ENCODE measurements at regions not wholly inside any gene's neighbourhood (a gene's known extent, or its start where the extent isn't known, plus 50 kb on each side); places are given as distances from the start of the nearest gene placed in this dataset.
"Not testable (repeated sequence)": the region's sequence is repeated elsewhere in the genome, so short reads cannot be mapped to it uniquely, and the experiment has no call there.

GRCh38 chr1:121546830-121547591 is 362.2 kb downstream of the SRGAP2C start:
- no peaks in the 10 kb centered on the region for H3K4me1 ChIP-seq (ENCODE audit: control insufficient read depth, insufficient read depth, low read length)
- no peaks in the 10 kb centered on the region for H3K36me3 ChIP-seq (ENCODE audit: insufficient read depth, low read length)
- no peak overlapping the region for H3K9ac ChIP-seq (ENCODE audit: low read depth, low read length)

GRCh38 chr1:121547726-121548125 is 363.0 kb downstream of the SRGAP2C start:
- not testable (repeated sequence) for H3K4me3 ChIP-seq (ENCODE audit: low read length); H3K9ac ChIP-seq (ENCODE audit: low read depth, low read length); H3K27me3 ChIP-seq (ENCODE audit: control insufficient read depth, insufficient read depth, low read length); H3K4me1 ChIP-seq (ENCODE audit: control insufficient read depth, insufficient read depth, low read length); H3K4me2 ChIP-seq (ENCODE audit: low read length); H3K9me3 ChIP-seq (replicated peaks; ENCODE audit: low read length); H3K36me3 ChIP-seq (ENCODE audit: insufficient read depth, low read length)

More at GRCh38 chr1:121546830-121547591, 362.2 kb downstream of the SRGAP2C start:
- Histone ChIP-seq H3K27me3 (ENCODE audit: control insufficient read depth, insufficient read depth, low read length) (no peaks in the 10 kb centered on the region), H3K9me3 (replicated peaks; ENCODE audit: low read length) (no peaks in the 10 kb centered on the region), H3K4me3 (ENCODE audit: low read length) (no peak overlapping the region), H3K4me2 (ENCODE audit: low read length) (no peak overlapping the region)

GRCh38 chr1:121550817-121551216 is 366.0 kb downstream of the SRGAP2C start:
- not testable (repeated sequence) for H3K4me1 ChIP-seq (ENCODE audit: control insufficient read depth, insufficient read depth, low read length); H3K27me3 ChIP-seq (ENCODE audit: control insufficient read depth, insufficient read depth, low read length); H3K4me3 ChIP-seq (ENCODE audit: low read length); H3K4me2 ChIP-seq (ENCODE audit: low read length); H3K9me3 ChIP-seq (replicated peaks; ENCODE audit: low read length); H3K36me3 ChIP-seq (ENCODE audit: insufficient read depth, low read length); H3K9ac ChIP-seq (ENCODE audit: low read depth, low read length)

- H3K4me2 ChIP-seq (ENCODE audit: low read length); H3K36me3 ChIP-seq (ENCODE audit: insufficient read depth, low read length); H3K4me3 ChIP-seq (ENCODE audit: low read length); H3K9me3 ChIP-seq (replicated peaks; ENCODE audit: low read length); H3K27me3 ChIP-seq (ENCODE audit: control insufficient read depth, insufficient read depth, low read length); H3K4me1 ChIP-seq (ENCODE audit: control insufficient read depth, insufficient read depth, low read length); H3K9ac ChIP-seq (ENCODE audit: low read depth, low read length): not testable (repeated sequence)
These were observed 366.7 kb downstream of the SRGAP2C start for GRCh38 chr1:121551491-121551890.

- not testable (repeated sequence) for H3K4me3 ChIP-seq (ENCODE audit: low read length); H3K36me3 ChIP-seq (ENCODE audit: insufficient read depth, low read length); H3K4me2 ChIP-seq (ENCODE audit: low read length); H3K27me3 ChIP-seq (ENCODE audit: control insufficient read depth, insufficient read depth, low read length); H3K9me3 ChIP-seq (replicated peaks; ENCODE audit: low read length); H3K9ac ChIP-seq (ENCODE audit: low read depth, low read length)
- peaks cover 11% of the 10 kb centered on the region for H3K4me1 ChIP-seq (ENCODE audit: control insufficient read depth, insufficient read depth, low read length)
These were observed 371.8 kb downstream of the SRGAP2C start for GRCh38 chr1:121556560-121556959.

- not testable (repeated sequence) for H3K36me3 ChIP-seq (ENCODE audit: insufficient read depth, low read length); H3K9me3 ChIP-seq (replicated peaks; ENCODE audit: low read length); H3K27me3 ChIP-seq (ENCODE audit: control insufficient read depth, insufficient read depth, low read length); H3K4me3 ChIP-seq (ENCODE audit: low read length)
- Histone ChIP-seq H3K9ac (ENCODE audit: low read depth, low read length) (peak overlapping the region; percentile 66), H3K4me1 (ENCODE audit: control insufficient read depth, insufficient read depth, low read length) (peaks cover 11% of the 10 kb centered on the region), H3K4me2 (ENCODE audit: low read length) (peak overlapping the region; percentile 31)
These were observed 373.3 kb downstream of the SRGAP2C start for GRCh38 chr1:121558034-121558433.

- no peaks in the 10 kb centered on the region for H3K9me3 ChIP-seq (replicated peaks; ENCODE audit: low read length)
- peak overlapping the region; percentile 31 for H3K4me2 ChIP-seq (ENCODE audit: low read length)
- H3K36me3 ChIP-seq (ENCODE audit: insufficient read depth, low read length), result no peaks in the 10 kb centered on the region
- peaks cover 11% of the 10 kb centered on the region for H3K4me1 ChIP-seq (ENCODE audit: control insufficient read depth, insufficient read depth, low read length)
- no peaks in the 10 kb centered on the region for H3K27me3 ChIP-seq (ENCODE audit: control insufficient read depth, insufficient read depth, low read length)
- H3K4me3 ChIP-seq (ENCODE audit: low read length), result no peak overlapping the region
- H3K9ac ChIP-seq (ENCODE audit: low read depth, low read length), result peak overlapping the region; percentile 66
These were observed 373.7 kb downstream of the SRGAP2C start for GRCh38 chr1:121558514-121558913.

GRCh38 chr1:121566346-121566745 is 381.6 kb downstream of the SRGAP2C start:
- no peak overlapping the region for H3K4me2 ChIP-seq (ENCODE audit: low read length)
- no peaks in the 10 kb centered on the region for H3K4me1 ChIP-seq (ENCODE audit: control insufficient read depth, insufficient read depth, low read length)
- no peaks in the 10 kb centered on the region for H3K27me3 ChIP-seq (ENCODE audit: control insufficient read depth, insufficient read depth, low read length)
- H3K4me3 ChIP-seq (ENCODE audit: low read length), result no peak overlapping the region
- no peaks in the 10 kb centered on the region for H3K9me3 ChIP-seq (replicated peaks; ENCODE audit: low read length)
- no peak overlapping the region for H3K9ac ChIP-seq (ENCODE audit: low read depth, low read length)
- no peaks in the 10 kb centered on the region for H3K36me3 ChIP-seq (ENCODE audit: insufficient read depth, low read length)

- H3K27me3 ChIP-seq (ENCODE audit: control insufficient read depth, insufficient read depth, low read length), result no peaks in the 10 kb centered on the region
- H3K9ac ChIP-seq (ENCODE audit: low read depth, low read length), result no peak overlapping the region
- H3K4me3 ChIP-seq (ENCODE audit: low read length), result no peak overlapping the region
- H3K4me1 ChIP-seq (ENCODE audit: control insufficient read depth, insufficient read depth, low read length), result peaks cover 7% of the 10 kb centered on the region
- no peaks in the 10 kb centered on the region for H3K36me3 ChIP-seq (ENCODE audit: insufficient read depth, low read length)
- H3K9me3 ChIP-seq (replicated peaks; ENCODE audit: low read length), result no peaks in the 10 kb centered on the region
- H3K4me2 ChIP-seq (ENCODE audit: low read length), result no peak overlapping the region
These were observed 384.7 kb downstream of the SRGAP2C start for GRCh38 chr1:121569428-121569827.

GRCh38 chr1:121573881-121574504 is 389.2 kb downstream of the SRGAP2C start:
- not testable (repeated sequence) for H3K9me3 ChIP-seq (replicated peaks; ENCODE audit: low read length); H3K4me1 ChIP-seq (ENCODE audit: control insufficient read depth, insufficient read depth, low read length); H3K9ac ChIP-seq (ENCODE audit: low read depth, low read length); H3K27me3 ChIP-seq (ENCODE audit: control insufficient read depth, insufficient read depth, low read length); H3K36me3 ChIP-seq (ENCODE audit: insufficient read depth, low read length); H3K4me3 ChIP-seq (ENCODE audit: low read length)
- H3K4me2 ChIP-seq (ENCODE audit: low read length), result peak overlapping the region; percentile 59

- H3K36me3 ChIP-seq (ENCODE audit: insufficient read depth, low read length), result not testable (repeated sequence)
These were observed 389.7 kb downstream of the SRGAP2C start for GRCh38 chr1:121574505-121574899.

GRCh38 chr1:121582898-121583297 is 398.1 kb downstream of the SRGAP2C start:
- H3K9me3 ChIP-seq (replicated peaks; ENCODE audit: low read length), result not testable (repeated sequence)

More at GRCh38 chr1:121574505-121574899, 389.7 kb downstream of the SRGAP2C start:
- H3K4me3 ChIP-seq (ENCODE audit: low read length); H3K27me3 ChIP-seq (ENCODE audit: control insufficient read depth, insufficient read depth, low read length); H3K9ac ChIP-seq (ENCODE audit: low read depth, low read length); H3K4me1 ChIP-seq (ENCODE audit: control insufficient read depth, insufficient read depth, low read length); H3K4me2 ChIP-seq (ENCODE audit: low read length); H3K9me3 ChIP-seq (replicated peaks; ENCODE audit: low read length): not testable (repeated sequence)

More at GRCh38 chr1:121582898-121583297, 398.1 kb downstream of the SRGAP2C start:
- H3K27me3 ChIP-seq (ENCODE audit: control insufficient read depth, insufficient read depth, low read length); H3K36me3 ChIP-seq (ENCODE audit: insufficient read depth, low read length); H3K9ac ChIP-seq (ENCODE audit: low read depth, low read length); H3K4me3 ChIP-seq (ENCODE audit: low read length); H3K4me2 ChIP-seq (ENCODE audit: low read length): not testable (repeated sequence)
- peaks cover 14% of the 10 kb centered on the region for H3K4me1 ChIP-seq (ENCODE audit: control insufficient read depth, insufficient read depth, low read length)

All from skeletal muscle satellite cell (primary cell).